ENCODE measurements at regions not wholly inside any gene's neighbourhood (a gene's known extent, or its start where the extent isn't known, plus 50 kb on each side); places are given as distances from the start of the nearest gene placed in this dataset.

DNA sequence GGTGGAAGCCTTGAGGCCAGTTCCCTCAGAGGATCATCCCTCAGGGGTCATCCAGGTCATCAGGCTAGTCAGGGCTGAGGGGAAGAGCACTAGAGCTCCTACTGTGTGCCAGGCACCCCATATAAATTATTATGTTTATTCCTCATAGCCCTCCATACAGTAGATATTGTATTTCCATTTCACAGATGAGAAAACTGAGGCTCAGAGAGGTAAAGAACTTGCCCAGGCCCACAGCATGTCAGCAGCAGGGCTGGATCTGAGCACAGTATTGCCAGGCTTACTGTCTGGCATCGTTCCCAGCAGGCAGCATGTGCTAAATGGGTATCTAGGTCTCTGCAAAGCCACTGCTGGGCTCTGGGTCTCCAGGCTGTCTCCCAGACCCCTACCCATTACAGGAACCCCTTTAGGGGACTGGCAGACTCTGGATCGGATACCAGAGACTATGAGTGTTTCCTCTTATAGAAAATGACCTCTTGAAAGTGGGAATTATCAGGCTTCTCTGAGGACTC, 153.3 kb downstream of the PTPRU start:
- TF ChIP-seq, protein P1, sequence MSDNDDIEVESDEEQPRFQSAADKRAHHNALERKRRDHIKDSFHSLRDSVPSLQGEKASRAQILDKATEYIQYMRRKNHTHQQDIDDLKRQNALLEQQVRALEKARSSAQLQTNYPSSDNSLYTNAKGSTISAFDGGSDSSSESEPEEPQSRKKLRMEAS (IDR thresholded peaks at IDR 0.05) = no peak
- TF ChIP-seq, protein P2, sequence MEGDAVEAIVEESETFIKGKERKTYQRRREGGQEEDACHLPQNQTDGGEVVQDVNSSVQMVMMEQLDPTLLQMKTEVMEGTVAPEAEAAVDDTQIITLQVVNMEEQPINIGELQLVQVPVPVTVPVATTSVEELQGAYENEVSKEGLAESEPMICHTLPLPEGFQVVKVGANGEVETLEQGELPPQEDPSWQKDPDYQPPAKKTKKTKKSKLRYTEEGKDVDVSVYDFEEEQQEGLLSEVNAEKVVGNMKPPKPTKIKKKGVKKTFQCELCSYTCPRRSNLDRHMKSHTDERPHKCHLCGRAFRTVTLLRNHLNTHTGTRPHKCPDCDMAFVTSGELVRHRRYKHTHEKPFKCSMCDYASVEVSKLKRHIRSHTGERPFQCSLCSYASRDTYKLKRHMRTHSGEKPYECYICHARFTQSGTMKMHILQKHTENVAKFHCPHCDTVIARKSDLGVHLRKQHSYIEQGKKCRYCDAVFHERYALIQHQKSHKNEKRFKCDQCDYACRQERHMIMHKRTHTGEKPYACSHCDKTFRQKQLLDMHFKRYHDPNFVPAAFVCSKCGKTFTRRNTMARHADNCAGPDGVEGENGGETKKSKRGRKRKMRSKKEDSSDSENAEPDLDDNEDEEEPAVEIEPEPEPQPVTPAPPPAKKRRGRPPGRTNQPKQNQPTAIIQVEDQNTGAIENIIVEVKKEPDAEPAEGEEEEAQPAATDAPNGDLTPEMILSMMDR (IDR thresholded peaks at IDR 0.05; ENCODE audit: low read depth, low read length, missing input control) = no peak
- TF ChIP-seq TAF1 (conservative IDR thresholded peaks at IDR 0.05) = no peak
- TF ChIP-seq, protein P3, sequence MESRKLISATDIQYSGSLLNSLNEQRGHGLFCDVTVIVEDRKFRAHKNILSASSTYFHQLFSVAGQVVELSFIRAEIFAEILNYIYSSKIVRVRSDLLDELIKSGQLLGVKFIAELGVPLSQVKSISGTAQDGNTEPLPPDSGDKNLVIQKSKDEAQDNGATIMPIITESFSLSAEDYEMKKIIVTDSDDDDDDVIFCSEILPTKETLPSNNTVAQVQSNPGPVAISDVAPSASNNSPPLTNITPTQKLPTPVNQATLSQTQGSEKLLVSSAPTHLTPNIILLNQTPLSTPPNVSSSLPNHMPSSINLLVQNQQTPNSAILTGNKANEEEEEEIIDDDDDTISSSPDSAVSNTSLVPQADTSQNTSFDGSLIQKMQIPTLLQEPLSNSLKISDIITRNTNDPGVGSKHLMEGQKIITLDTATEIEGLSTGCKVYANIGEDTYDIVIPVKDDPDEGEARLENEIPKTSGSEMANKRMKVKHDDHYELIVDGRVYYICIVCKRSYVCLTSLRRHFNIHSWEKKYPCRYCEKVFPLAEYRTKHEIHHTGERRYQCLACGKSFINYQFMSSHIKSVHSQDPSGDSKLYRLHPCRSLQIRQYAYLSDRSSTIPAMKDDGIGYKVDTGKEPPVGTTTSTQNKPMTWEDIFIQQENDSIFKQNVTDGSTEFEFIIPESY (IDR thresholded peaks at IDR 0.05) = no peak
- TF ChIP-seq RAD21 (IDR thresholded peaks at IDR 0.05) = no peak
- no peak for TF ChIP-seq FOXA1 (IDR thresholded peaks at IDR 0.05)
- TF ChIP-seq SP1 (IDR thresholded peaks at IDR 0.05) = no peak
- TF ChIP-seq, protein P4, sequence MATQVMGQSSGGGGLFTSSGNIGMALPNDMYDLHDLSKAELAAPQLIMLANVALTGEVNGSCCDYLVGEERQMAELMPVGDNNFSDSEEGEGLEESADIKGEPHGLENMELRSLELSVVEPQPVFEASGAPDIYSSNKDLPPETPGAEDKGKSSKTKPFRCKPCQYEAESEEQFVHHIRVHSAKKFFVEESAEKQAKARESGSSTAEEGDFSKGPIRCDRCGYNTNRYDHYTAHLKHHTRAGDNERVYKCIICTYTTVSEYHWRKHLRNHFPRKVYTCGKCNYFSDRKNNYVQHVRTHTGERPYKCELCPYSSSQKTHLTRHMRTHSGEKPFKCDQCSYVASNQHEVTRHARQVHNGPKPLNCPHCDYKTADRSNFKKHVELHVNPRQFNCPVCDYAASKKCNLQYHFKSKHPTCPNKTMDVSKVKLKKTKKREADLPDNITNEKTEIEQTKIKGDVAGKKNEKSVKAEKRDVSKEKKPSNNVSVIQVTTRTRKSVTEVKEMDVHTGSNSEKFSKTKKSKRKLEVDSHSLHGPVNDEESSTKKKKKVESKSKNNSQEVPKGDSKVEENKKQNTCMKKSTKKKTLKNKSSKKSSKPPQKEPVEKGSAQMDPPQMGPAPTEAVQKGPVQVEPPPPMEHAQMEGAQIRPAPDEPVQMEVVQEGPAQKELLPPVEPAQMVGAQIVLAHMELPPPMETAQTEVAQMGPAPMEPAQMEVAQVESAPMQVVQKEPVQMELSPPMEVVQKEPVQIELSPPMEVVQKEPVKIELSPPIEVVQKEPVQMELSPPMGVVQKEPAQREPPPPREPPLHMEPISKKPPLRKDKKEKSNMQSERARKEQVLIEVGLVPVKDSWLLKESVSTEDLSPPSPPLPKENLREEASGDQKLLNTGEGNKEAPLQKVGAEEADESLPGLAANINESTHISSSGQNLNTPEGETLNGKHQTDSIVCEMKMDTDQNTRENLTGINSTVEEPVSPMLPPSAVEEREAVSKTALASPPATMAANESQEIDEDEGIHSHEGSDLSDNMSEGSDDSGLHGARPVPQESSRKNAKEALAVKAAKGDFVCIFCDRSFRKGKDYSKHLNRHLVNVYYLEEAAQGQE (IDR thresholded peaks at IDR 0.05) = no peak
- TF ChIP-seq RXRA (IDR thresholded peaks at IDR 0.05) = no peak
